ENCODE measurements at regions not wholly inside any gene's neighbourhood (a gene's known extent, or its start where the extent isn't known, plus 50 kb on each side); places are given as distances from the start of the nearest gene placed in this dataset.

- no peak for DNase-seq
Measured at GRCh38 chr13:38618881-38619280, 68.0 kb upstream of the FREM2 start.

GRCh38 chr13:38620876-38621275 lies 66.0 kb upstream of the FREM2 start:
- no peak for DNase-seq

GRCh38 chr13:38624822-38625221 lies 62.1 kb upstream of the FREM2 start:
- no peak for DNase-seq

GRCh38 chr13:38628554-38628953 lies 58.3 kb upstream of the FREM2 start:
- no peak for DNase-seq

- no peak for DNase-seq
Measured at GRCh38 chr13:38630780-38631179, 56.1 kb upstream of the FREM2 start.

GRCh38 chr13:38635030-38635429 lies 51.8 kb upstream of the FREM2 start:
- no peak for DNase-seq

GRCh38 chr13:38636073-38636472 lies 50.8 kb upstream of the FREM2 start:
- no peak for DNase-seq

GRCh38 chr13:38636761-38637160 lies 50.1 kb upstream of the FREM2 start:
- DNase-seq: no peak

All from NCI-H2227 treated with DMSO at 0.1 percent for 48 hours (cell line).